ENCODE measurements at regions not wholly inside any gene's neighbourhood (a gene's known extent, or its start where the extent isn't known, plus 50 kb on each side); places are given as distances from the start of the nearest gene placed in this dataset.

- H3K36me3 ChIP-seq = no peaks in the 10 kb centered on the region
- intact Hi-C loops (cut with DNase I) = no loop called here
- no peak overlapping the region for H3K4me3 ChIP-seq
- H3K9me3 ChIP-seq = no peaks in the 10 kb centered on the region
- no peaks in the 10 kb centered on the region for H3K4me1 ChIP-seq (replicated peaks)
- no peak overlapping the region for H3K27ac ChIP-seq
- no peak for DNase-seq (ENCODE audit: low spot score)
- whole genome bisulfite sequencing = 72% methylated on average over 3 of the region's 3 CpGs
- no peak for TF ChIP-seq CTCF (IDR thresholded peaks at IDR 0.05)
- no peak for TF ChIP-seq POLR2AphosphoS5 (IDR thresholded peaks at IDR 0.05)
- TF ChIP-seq POLR2A (IDR thresholded peaks at IDR 0.05) = no peak
- no peaks in the 10 kb centered on the region for H3K27me3 ChIP-seq (replicated peaks; ENCODE audit: insufficient read depth)
Observed at GRCh38 chr2:204040016-204040415, 103.5 kb downstream of the ICOS start.

GRCh38 chr2:204042401-204042800 lies 105.8 kb downstream of the ICOS start:
- Histone ChIP-seq H3K36me3 (no peaks in the 10 kb centered on the region), H3K9me3 (no peaks in the 10 kb centered on the region), H3K4me1 (replicated peaks) (no peaks in the 10 kb centered on the region), H3K27ac (no peak overlapping the region), H3K27me3 (replicated peaks; ENCODE audit: insufficient read depth) (no peaks in the 10 kb centered on the region), H3K4me3 (no peak overlapping the region)
- intact Hi-C loops (cut with DNase I) = no loop called here
- WGBS = 90% methylated on average over 1 of the region's 1 CpG
- no peak for TF ChIP-seq POLR2AphosphoS5 (IDR thresholded peaks at IDR 0.05)
- no peak for TF ChIP-seq POLR2A (IDR thresholded peaks at IDR 0.05)
- no peak for TF ChIP-seq CTCF (IDR thresholded peaks at IDR 0.05)
- DNase-seq (ENCODE audit: low spot score) = no peak

GRCh38 chr2:204046145-204046544 lies 109.6 kb downstream of the ICOS start:
- Histone ChIP-seq H3K9me3 (no peaks in the 10 kb centered on the region), H3K4me1 (replicated peaks) (no peaks in the 10 kb centered on the region), H3K27ac (no peak overlapping the region), H3K4me3 (no peak overlapping the region), H3K36me3 (no peaks in the 10 kb centered on the region), H3K27me3 (replicated peaks; ENCODE audit: insufficient read depth) (no peaks in the 10 kb centered on the region)
- WGBS = 90% methylated on average over 2 of the region's 2 CpGs
- intact Hi-C loops (cut with DNase I) = no loop called here
- DNase-seq (ENCODE audit: low spot score) = no peak
- TF ChIP-seq POLR2AphosphoS5 (IDR thresholded peaks at IDR 0.05) (no peak), POLR2A (IDR thresholded peaks at IDR 0.05) (no peak), CTCF (IDR thresholded peaks at IDR 0.05) (no peak)

GRCh38 chr2:204049635-204050034 lies 113.1 kb downstream of the ICOS start:
- H3K27me3 ChIP-seq (replicated peaks; ENCODE audit: insufficient read depth) = no peaks in the 10 kb centered on the region
- H3K27ac ChIP-seq = no peak overlapping the region
- no peaks in the 10 kb centered on the region for H3K36me3 ChIP-seq
- no peaks in the 10 kb centered on the region for H3K4me1 ChIP-seq (replicated peaks)
- no peak for TF ChIP-seq POLR2A (IDR thresholded peaks at IDR 0.05)
- no peak for TF ChIP-seq CTCF (IDR thresholded peaks at IDR 0.05)
- TF ChIP-seq POLR2AphosphoS5 (IDR thresholded peaks at IDR 0.05) = no peak
- H3K9me3 ChIP-seq = no peaks in the 10 kb centered on the region
- no peak for DNase-seq (ENCODE audit: low spot score)
- intact Hi-C loops (cut with DNase I) = no loop called here
- no peak overlapping the region for H3K4me3 ChIP-seq

GRCh38 chr2:204050681-204051080 lies 114.1 kb downstream of the ICOS start:
- Histone ChIP-seq H3K4me1 (replicated peaks) (no peaks in the 10 kb centered on the region), H3K4me3 (no peak overlapping the region), H3K27ac (no peak overlapping the region), H3K27me3 (replicated peaks; ENCODE audit: insufficient read depth) (no peaks in the 10 kb centered on the region), H3K36me3 (no peaks in the 10 kb centered on the region), H3K9me3 (no peaks in the 10 kb centered on the region)
- WGBS = 39% methylated on average over 5 of the region's 5 CpGs
- no peak for TF ChIP-seq POLR2AphosphoS5 (IDR thresholded peaks at IDR 0.05)
- no peak for TF ChIP-seq POLR2A (IDR thresholded peaks at IDR 0.05)
- TF ChIP-seq CTCF (IDR thresholded peaks at IDR 0.05) = no peak
- DNase-seq (ENCODE audit: low spot score) = peak; percentile 6
- intact Hi-C loops (cut with DNase I) = no loop called here

Data from prostate gland (tissue), 2 donors.